Body of pancreas (tissue), 4 donors: ENCODE measurements at regions not wholly inside any gene's neighbourhood (a gene's known extent, or its start where the extent isn't known, plus 50 kb on each side); places are given as distances from the start of the nearest gene placed in this dataset.

Experiments
- ATAC-seq: fragments of 150-250 bp; one replicate; pipeline ENCODE4 v1.9.1; 2016
- DNase-seq, 4 donors: peaks; one replicate each; pipeline ENCODE4 v3.0.0-alpha.2; 2019
- H3K27ac ChIP-seq, 4 donors: fragments of 200-600 bp; sonication (generic); 1 replicate in 3 of 4; 2 replicates in 1 of 4; pipeline versions ENCODE4 v1.5.1 to v1.6.1; 2016 to 2019; ENCODE audit warnings: mild to moderate bottlenecking in 1 of 4, mixed read lengths in 1 of 4, moderate library complexity in 1 of 4
- H3K27me3 ChIP-seq, 2 donors: fragments of 200-600 bp; sonication (generic); one replicate each; pipeline ENCODE4 v1.6.0; 2016; ENCODE audit warnings: mild to moderate bottlenecking in 1 of 2
- H3K36me3 ChIP-seq, 2 donors: fragments of 200-600 bp; sonication (generic); replicated peaks in 1 of 2; 2 replicates each; pipeline ENCODE4 v1.5.1; 2016; ENCODE audit warnings: low read depth in 2 of 2; ENCODE audit not compliant: insufficient read depth in 1 of 2
- H3K4me1 ChIP-seq: fragments of 200-600 bp; sonication (generic); one replicate; pipeline ENCODE4 v1.6.0; 2016
- H3K4me3 ChIP-seq, 2 donors: fragments of 200-600 bp; sonication (generic); 1 replicate in 1 of 2; 2 replicates in 1 of 2; pipeline ENCODE4 v1.5.1; 2016 to 2019
- H3K9me3 ChIP-seq, 3 donors: fragments of 200-600 bp; sonication (generic); 1 replicate in 2 of 3; 2 replicates in 1 of 3; pipeline ENCODE4 v1.5.1; 2016
- CTCF ChIP-seq, 7 experiments: fragments of 450-650 bp in 4 of 7; fragments of 200-600 bp in 3 of 7; sonication (generic) in 3 of 7; IDR thresholded peaks; one replicate each; pipeline ENCODE4 v1.5.1; 2016 to 2019; ENCODE audit warnings: antibody characterized with exemption in 7 of 7
- POLR2A ChIP-seq, 3 donors: fragments of 450-650 bp; IDR thresholded peaks; one replicate each; pipeline ENCODE4 v1.6.1; 2016; ENCODE audit warnings: antibody characterized with exemption in 3 of 3, mild to moderate bottlenecking in 2 of 3
- WGBS, 2 donors: methylation state at CpG; one replicate each; pipeline ENCODE4 v1.1.5; 2017; 5-methylcytosine and 5-hydroxymethylcytosine counted together
- intact Hi-C: fragments of 100-400 bp; cut with DNase I; formaldehyde crosslinking; loops from one replicate; pipeline ENCODE4 v1.15.1; 2023

DNA sequence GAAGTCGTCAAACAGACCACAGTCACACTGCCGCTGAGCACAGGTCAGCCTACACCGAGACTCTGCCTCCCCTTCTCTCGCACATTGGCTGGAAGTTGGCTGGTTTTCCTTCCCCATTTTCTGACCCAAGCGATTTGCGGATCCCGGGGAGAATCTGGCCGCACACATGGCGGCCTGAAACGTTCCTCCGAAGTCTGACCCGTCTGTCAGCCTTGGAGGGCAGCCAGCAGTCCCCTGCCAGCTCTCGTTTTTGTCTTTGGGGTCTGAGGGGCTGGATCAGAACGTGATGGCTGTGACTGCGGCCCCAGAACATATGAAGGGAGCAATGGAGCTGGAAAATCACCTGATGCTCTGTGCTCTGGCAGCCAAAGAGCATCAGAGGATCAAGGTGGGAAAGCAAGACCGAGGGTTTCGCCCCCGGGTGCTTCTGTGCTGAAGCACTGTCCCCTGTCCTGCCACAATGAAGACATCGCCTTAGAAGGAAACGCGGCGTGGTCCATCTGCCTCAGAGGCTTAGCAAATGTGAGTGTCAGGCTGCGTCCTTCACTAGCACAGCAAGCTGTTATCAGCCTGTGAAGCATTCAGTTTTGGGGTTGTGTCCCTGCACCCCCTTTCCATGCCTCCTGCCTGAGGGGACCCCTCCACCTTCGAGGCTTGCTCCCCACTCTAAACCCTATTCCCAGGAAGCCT lies 119.3 kb upstream of the SHH start:
- WGBS, 2 donors, result 54 to 60% methylated on average over 18 to 24 of the region's 24 CpGs
- no peaks in the 10 kb centered on the region for H3K36me3 ChIP-seq
- H3K9me3 ChIP-seq, result no peaks in the 10 kb centered on the region
- intact Hi-C loops, result no loop called here
- H3K4me3 ChIP-seq, result no peak overlapping the region
- DNase-seq, result no peak
- no peaks in the 10 kb centered on the region for H3K27me3 ChIP-seq
- no peak for TF ChIP-seq CTCF (IDR thresholded peaks at IDR 0.05)
- TF ChIP-seq POLR2A (IDR thresholded peaks at IDR 0.05), result no peak
- no peaks in the 10 kb centered on the region for H3K4me1 ChIP-seq
- no peak for ATAC-seq
- no peak overlapping the region for H3K27ac ChIP-seq

DNA sequence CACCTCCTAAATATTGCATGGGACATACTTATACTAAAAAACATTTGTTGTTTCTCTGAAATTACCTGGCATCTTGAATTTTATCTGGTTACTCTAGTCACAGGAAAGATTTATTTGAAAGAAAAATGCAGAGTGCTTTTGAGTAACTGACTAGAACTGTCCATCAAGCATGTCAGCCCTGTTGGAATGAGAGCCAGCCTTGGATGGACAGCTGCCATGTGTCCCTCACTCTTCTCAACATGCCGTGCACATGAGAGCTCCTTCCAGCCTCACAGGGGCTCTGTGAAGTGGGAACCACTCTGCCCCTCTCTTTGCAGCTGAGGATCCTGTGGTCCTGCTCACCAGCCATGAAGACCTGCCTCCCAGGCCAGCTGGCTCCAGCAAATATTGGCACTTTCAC lies 118.3 kb upstream of the SHH start:
- Histone ChIP-seq H3K27ac (no peak overlapping the region), H3K27me3 (no peaks in the 10 kb centered on the region), H3K4me1 (no peaks in the 10 kb centered on the region), H3K36me3 (no peaks in the 10 kb centered on the region), H3K9me3 (no peaks in the 10 kb centered on the region), H3K4me3 (no peak overlapping the region)
- intact Hi-C loops, result no loop called here
- TF ChIP-seq CTCF (IDR thresholded peaks at IDR 0.05) (no peak), POLR2A (IDR thresholded peaks at IDR 0.05) (no peak)
- no peak for DNase-seq
- 50 to 67% methylated on average over 1 of the region's 1 CpG for WGBS, 2 donors
- ATAC-seq, result no peak

- TF ChIP-seq CTCF (IDR thresholded peaks at IDR 0.05) (no peak), POLR2A (IDR thresholded peaks at IDR 0.05) (no peak)
- no peak for DNase-seq
- Histone ChIP-seq H3K4me3 (no peak overlapping the region), H3K27me3 (no peaks in the 10 kb centered on the region), H3K4me1 (no peaks in the 10 kb centered on the region), H3K27ac (no peak overlapping the region), H3K9me3 (no peaks in the 10 kb centered on the region), H3K36me3 (no peaks in the 10 kb centered on the region)
- no peak for ATAC-seq
- 61 to 62% methylated on average over 8 of the region's 8 CpGs for WGBS, 2 donors
- intact Hi-C loops, result no loop called here
Observed at GRCh38 chr7:155930061-155930460, 117.8 kb upstream of the SHH start.

GRCh38 chr7:155928583-155928982 lies 116.3 kb upstream of the SHH start:
- no peak overlapping the region for H3K4me3 ChIP-seq
- H3K4me1 ChIP-seq, result no peaks in the 10 kb centered on the region
- no peaks in the 10 kb centered on the region for H3K36me3 ChIP-seq
- H3K27ac ChIP-seq, result no peak overlapping the region
- no peaks in the 10 kb centered on the region for H3K27me3 ChIP-seq
- H3K9me3 ChIP-seq, result no peaks in the 10 kb centered on the region
- DNase-seq (no peak), ATAC-seq (no peak)
- TF ChIP-seq POLR2A (IDR thresholded peaks at IDR 0.05), result no peak
- TF ChIP-seq CTCF (IDR thresholded peaks at IDR 0.05), result no peak
- 43 to 59% methylated on average over 12 to 13 of the region's 13 CpGs for WGBS, 2 donors
- intact Hi-C loops, result no loop called here

DNA sequence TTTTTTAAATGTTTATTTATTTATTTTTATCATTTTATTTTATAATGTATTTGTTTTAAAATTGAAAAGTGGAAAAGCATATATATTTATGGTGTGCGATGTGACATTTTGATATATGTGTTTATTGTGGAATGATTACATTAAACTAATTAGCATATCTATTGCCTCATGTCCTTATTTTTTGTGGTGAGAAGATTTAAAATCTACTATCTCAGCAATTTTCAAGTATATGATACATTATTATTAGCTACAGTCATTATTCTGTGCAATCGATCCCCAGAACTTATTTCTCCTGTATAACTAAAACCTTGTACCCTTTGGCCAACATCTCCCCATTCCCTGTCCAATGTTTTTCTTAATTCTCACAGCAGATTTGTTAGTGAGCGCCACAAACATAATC lies 115.6 kb upstream of the SHH start:
- WGBS, 2 donors, result 85% methylated on average over 3 of the region's 3 CpGs
- Histone ChIP-seq H3K27ac (no peak overlapping the region), H3K9me3 (no peaks in the 10 kb centered on the region), H3K4me1 (no peaks in the 10 kb centered on the region), H3K27me3 (no peaks in the 10 kb centered on the region), H3K36me3 (no peaks in the 10 kb centered on the region), H3K4me3 (no peak overlapping the region)
- intact Hi-C loops, result no loop called here
- TF ChIP-seq POLR2A (IDR thresholded peaks at IDR 0.05), result no peak
- no peak for TF ChIP-seq CTCF (IDR thresholded peaks at IDR 0.05)
- DNase-seq (no peak), ATAC-seq (no peak)
